DMS53 treated with DMSO at 0.1 percent for 48 hours (cell line): ENCODE measurements at regions not wholly inside any gene's neighbourhood (a gene's known extent, or its start where the extent isn't known, plus 50 kb on each side); places are given as distances from the start of the nearest gene placed in this dataset.
"Not testable (repeated sequence)": the region's sequence is repeated elsewhere in the genome, so short reads cannot be mapped to it uniquely, and the experiment has no call there.

Experiments used
- DNase-seq: peaks from one replicate; lab custom pipeline; 2025; ENCODE audit not compliant: unreplicated experiment; lab: John Stamatoyannopoulos, UW

DNA sequence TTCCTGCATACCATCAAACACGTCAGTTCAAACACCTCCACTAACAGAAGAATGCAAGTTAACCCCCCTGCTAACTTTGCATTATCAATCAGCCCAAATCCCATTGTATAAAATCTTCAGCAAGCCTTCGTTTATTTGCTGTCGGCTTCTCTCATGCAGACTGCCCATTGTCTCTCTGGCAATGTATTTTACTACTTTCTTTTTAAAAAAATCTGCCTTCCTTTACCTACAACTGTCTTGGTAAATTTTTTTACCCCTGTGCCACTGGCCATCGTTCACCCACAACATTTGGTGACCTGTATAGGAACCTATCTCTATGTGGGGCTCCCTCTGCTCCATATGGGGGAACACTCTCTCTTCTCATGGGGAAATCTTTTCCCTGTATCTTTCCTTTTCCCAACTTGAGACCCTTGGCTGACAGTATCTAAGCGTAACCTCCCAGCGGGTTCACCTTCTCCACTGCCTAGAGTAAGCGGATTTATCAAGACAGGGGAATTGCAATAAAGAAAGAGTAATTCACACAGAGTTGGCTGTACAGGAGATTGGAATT, 244.6 kb downstream of the CPXCR1 start:
- DNase-seq: no peak

DNA sequence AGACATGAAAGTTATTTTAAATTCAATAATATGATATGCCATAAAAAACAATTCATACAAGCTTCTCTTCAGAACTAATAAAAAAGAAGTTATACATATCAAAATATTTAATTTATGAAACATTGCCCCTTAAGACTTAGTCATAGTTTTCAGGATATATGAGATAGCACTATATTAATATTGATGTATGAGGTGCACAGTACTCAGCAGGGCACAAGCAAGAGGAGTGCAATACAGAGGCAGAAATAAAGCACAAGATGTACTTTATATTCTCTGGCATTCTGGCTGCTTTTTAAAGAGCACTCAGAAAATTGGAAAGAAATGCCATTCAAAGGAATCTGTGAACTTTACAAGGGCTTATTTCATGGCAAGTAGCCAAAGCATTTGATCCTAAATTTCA, 274.9 kb downstream of the CPXCR1 start:
- DNase-seq: no peak

DNA sequence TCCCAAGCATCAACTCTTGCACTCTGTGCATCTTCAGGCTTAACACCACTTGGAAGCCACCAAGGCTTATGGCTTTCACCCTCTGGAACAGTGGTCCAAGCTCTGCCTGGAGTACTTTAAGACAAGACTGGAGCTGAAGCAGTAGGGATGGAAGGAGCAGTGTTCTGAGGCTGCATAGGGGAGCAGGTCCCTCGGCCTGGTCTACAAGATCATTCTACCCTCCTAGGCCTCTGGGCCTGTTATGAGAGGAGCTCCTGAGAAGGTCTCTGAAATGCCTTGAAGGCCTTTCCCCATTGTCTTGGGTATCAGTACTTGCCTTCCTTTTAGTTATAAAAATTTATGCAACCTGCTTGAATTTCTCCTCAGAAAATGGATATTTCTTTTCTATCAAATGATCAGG, 286.7 kb downstream of the CPXCR1 start:
- DNase-seq: no peak

DNA sequence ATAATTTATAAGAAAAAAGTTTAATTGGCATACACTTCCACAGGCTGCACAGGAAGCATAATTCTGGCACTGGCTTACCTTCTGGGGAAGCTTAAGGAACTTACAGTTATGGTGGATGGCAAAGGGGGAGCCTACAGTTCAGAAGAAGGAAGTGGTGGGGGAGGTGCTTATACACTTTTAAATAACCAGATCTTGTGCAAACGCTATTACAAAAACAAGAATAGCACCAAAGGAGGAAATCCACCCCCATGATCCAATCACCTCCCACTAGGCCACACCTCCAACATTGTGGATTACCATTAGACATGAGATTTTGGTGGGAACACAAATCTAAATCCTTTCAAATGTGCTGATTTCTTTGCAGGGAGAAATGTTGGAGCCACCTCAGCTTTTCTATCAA, 287.7 kb downstream of the CPXCR1 start:
- DNase-seq: no peak

DNA sequence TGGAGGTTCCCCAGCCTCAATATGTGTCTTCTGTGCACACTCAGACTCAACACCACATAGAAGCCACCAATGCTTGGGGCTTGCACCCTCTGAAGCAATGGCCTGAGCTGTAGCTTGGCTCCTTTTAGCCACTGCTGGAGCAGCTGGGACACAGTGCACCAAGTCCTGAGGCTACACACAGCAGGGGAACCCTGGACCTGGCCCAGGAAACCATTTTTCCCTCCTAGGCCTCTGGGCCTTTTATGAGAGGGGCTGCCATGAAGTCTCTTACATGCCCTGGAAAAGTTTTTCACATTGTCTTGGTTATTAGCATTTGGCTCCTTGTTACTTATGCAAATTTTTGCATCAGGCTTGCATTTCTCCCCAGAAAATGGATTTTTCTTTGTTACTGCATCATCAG, 306.2 kb downstream of the CPXCR1 start:
- no peak for DNase-seq

DNA sequence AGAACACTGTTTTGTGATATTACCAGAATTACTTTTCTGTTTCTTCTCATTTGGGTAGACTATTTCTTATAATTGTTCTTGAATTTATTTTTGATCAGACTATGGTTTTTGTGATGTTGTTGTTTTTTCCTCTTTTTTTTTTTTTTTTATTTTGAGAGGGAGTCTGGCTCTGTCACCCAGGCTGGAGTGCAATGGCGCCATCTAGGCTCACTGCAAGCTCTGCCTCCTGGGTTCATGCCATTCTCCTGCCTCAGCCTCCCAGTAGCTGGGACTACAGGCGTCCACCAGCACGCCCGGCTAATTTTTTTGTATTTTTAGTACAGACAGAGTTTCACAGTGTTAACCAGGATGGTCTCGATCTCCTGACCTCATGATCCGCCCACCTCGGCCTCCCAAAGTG, 352.6 kb downstream of the CPXCR1 start:
- not testable (repeated sequence) for DNase-seq

DNA sequence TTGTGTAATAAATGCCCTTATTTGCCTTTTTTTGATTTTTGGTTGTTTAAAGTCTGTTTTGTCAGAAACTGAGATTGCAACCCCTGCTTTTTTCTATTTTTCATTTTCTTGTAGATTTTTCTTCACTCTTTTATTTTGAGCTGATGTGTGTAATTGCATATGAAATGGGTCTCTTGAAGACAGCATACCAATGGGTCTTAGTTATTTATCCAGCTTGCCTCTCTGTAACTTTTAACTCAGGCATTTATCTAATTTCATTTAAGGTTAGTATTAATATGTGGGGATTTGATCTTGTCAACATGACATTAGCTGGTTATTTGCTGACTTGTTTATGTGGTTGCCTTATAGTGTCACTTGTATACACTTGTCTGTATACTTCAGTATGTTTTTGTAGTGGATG, 378.0 kb downstream of the CPXCR1 start:
- DNase-seq: no peak
